Renal pelvis (tissue), 1 donor: ENCODE measurements at regions not wholly inside any gene's neighbourhood (a gene's known extent, or its start where the extent isn't known, plus 50 kb on each side); places are given as distances from the start of the nearest gene placed in this dataset.
"Not testable (repeated sequence)": the region's sequence is repeated elsewhere in the genome, so short reads cannot be mapped to it uniquely, and the experiment has no call there.

ENCODE experiments used
- DNase-seq: peaks from one replicate; pipeline ENCODE4 v3.0.0-alpha.2; 2013

DNA sequence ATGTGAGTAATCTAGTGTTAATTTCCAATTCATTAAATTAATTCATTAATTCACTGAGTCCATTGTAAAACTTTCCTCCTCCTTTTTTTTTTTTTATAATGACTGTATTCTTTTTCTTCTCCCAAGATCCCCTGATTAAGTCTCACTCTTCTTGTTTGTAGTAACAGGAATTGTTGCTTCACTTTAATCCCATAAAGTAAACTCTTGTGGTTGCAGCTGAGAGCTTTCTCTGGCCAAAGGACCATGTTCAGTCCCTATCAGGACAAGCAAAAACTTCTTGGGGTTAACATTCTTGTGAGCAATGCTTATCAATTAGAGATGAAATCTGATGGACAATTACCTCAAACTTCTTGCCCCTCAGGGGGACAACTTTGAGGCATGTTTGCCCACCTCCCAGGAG lies 400.2 kb upstream of the SPHKAP start:
- no peak for DNase-seq

DNA sequence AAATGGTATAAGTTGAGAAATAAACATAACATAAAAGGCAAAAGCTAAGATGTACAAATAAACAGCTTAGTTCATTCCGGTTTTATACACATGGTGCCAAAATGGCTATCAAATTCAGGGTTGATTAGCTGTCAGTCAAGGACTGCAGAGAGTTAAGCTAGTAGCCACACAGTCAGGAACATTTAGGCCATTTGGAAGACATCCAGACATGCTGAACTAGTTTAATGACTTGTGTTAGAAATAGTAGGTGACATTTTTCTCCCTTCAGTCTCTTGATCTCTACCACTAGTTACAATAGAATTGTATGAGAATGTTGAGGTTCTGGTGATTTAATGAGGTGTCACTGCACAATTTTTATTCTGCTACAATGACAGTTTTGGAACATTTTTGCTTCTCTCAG lies 394.4 kb upstream of the SPHKAP start:
- no peak for DNase-seq

DNA sequence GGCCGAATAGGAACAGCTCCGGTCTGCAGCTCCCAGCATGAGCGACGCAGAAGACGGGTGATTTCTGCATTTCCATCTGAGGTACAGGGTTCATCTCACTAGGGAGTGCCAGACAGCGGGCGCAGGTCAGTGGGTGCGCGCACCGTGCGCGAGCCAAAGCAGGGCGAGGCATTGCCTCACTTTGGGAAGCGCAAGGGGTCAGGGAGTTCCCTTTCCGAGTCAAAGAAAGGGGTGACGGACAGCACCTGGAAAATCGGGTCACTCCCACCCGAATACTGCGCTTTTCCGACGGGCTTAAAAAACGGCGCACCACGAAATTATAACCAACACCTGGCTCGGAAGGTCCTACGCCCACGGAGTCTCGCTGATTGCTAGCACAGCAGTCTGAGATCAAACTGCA lies 386.8 kb upstream of the SPHKAP start:
- not testable (repeated sequence) for DNase-seq

DNA sequence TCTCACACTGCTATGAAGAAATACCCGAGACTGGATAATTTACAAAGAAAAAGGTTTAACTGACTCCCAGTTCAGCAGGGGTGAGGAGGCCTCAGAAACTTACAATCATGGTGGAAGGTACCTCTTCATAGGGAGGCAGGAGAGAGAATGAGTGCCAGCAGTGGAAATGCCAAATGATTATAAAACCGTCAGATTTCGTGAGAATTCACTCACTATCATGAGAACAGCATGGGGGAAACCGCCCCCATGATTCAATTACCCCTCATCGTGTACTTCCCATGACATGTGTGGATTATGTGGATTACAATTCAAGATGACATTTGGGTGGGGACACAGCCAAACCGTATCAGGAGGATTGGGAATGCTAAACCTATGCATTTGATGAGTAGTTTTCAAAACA lies 380.3 kb upstream of the SPHKAP start:
- DNase-seq = no peak

DNA sequence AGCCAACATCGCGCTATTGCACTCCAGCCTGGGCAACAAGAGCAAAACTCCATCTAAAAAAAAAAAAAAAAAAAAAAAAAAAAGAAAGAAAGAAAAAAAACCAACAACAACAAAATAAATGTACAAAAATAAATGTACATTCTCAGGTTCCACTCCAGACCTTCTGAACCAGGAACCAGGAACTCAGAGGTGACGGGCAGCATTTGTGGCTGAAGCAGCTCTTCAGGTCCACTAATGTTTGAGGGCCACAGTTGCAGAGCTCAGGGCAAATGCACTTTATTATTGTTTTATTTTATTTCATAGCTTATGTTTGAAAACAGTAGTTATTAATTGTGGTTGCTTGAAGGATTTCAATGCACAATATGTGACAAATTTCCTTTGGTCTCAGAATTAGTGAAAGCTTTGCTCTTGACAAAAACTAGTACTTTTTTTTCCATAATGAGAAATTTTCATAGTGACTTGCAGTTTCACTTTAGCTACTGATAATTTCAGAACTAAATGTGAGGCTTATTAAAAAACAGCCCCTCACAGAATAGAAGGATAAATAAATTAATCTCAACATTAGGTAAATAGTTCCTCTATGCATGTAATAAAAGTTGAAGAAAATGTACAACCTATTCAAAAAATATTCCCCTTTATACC lies 378.4 kb upstream of the SPHKAP start:
- no peak for DNase-seq

DNA sequence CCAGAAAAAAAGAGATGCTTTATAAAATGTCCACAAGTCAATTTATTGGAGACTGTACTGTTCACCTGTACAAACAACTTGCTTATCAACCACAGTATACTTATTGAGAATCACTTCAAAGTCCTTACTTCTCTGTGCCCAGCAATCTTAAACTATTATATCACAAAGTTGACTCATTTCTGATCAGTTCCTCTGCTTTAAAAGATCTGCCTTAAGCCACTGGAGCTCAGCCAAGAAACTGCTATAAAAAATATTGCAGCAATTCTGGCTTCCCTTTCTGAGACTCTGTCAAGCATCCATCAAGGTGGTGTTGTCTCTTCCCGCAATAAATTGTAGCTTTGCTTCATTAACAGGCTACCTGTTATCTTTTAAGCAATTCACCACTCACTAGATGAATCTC lies 375.2 kb upstream of the SPHKAP start:
- DNase-seq = no peak

DNA sequence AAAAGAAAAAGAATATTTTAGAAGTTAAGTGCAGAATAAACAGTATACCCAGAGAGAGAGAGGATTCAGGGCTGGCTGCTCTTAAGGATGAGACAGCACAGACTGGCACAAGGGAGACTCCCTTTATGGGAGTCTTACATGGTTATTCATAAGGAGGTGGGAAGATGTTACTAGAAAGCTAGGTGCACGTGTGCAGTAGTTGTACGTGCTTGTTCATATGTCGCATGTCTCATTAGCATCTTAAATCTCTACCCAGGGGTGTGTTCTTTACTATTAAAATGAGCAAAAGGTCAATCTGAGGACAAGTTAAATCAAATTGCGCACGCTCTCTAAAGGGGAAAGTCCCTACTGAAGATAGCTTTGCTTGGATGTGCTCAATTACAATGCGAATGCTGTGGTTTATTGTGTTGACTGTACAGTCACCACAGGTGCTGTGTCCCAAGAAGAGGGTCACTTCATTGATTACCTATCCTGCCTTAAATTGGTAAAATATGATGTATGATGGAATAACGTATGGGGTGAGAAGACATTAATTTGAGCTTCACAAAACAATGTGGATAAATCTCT lies 368.0 kb upstream of the SPHKAP start:
- DNase-seq = no peak

DNA sequence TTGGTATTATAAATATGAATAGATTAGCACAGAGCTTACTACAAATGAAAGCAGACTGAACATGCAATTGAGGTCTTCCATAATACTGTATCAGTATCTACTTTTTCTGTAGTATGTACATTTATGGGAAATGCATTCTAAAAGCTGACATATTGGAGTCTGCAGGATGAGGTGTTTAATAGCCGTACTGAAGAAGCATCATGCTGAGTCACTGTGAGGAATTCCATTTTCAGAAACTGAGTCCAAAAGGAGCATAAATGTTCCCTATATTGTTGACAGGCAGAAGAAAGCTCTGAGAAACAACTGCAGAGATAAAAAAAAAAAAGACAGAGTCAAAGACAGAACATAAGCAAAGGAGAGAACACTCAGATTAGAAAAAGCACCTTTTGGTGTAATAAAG lies 366.7 kb upstream of the SPHKAP start:
- no peak for DNase-seq

DNA sequence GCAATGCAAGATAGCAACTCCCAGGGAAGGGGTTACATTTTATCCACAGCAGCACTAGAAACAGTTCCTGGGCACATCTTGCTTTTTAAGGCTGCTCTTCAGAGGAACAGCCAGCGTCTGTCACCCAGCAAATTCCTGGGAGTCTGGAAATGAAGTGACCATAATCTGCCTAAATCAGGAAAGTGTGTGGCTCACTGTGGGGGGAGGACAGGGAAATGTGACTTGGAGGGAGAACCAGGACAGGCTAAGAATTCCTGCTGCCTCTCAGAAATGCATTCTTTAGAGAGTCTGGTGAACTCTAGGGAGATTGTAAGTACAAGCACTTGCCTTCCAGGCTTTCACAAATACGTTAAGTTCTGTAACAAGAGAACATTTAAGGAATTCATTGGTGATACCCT lies 364.3 kb upstream of the SPHKAP start:
- DNase-seq = no peak

DNA sequence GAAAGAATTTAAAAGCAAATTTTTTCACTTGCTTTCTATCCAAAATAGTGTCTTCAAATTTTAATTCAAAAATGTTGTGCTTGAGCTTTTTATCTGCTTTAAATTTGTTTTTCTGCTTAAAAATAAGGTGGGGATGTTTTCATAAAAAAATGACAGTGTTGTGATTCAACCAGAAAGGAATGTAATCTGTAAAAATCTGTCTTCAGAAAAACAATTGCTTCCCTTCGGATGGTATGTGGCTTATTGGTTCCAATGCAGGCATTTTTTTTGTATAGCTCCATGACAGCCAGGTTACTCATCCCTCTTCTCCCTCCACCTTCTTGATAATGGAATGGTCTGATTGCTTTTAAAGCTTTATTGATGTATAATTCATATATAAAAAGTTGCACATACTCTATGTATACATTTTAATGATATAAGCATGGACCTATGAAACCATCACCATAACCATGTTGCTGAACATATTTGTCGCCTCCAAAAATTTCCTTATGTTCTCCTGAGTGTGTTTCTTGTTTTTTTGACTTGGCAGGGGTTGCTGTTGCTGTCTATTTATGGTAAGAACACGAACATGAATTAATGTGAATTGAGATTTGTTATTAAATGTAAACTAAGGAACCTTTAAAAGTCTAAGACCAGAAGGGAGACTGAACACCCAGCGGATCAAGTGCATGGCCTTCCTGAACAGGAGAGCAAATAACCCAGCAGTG lies 363.7 kb upstream of the SPHKAP start:
- no peak for DNase-seq

DNA sequence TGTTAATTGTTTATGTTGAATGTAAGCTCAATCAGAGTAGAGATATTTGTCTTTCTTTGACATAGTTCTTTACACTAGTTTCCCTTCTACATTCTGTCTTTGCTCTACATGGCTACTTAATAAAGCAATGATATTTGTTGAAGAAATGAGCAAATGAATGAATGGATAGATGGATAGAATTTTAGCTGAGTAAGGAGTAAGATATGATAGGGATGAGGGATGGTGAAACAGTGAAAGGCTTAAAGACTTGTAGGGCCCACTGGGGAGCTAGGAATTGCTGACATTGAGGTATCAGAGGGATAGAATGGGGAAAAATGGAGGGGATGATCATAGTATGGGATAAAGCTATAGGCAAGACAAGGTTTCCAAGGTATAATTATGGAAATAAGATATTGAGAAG lies 361.6 kb upstream of the SPHKAP start:
- no peak for DNase-seq

DNA sequence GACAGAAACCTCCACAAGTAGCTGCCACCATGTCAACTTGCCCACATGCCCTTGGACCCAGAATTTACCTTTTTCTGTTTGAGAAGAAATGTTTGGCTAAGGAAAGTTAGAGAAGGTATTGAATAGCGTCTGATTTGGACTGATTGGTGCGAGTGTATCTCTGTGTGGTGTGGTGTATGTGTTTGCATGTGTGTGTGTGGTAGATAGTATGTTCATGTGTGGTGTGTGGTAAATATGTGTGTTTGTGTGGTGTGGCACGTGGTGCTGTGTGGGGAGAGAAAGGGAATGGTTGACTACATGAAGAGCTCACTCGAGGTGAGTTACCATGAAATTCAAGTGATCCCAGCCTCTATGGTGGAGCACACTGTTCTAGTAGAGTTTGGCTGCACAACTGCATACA lies 360.8 kb upstream of the SPHKAP start:
- DNase-seq = no peak

DNA sequence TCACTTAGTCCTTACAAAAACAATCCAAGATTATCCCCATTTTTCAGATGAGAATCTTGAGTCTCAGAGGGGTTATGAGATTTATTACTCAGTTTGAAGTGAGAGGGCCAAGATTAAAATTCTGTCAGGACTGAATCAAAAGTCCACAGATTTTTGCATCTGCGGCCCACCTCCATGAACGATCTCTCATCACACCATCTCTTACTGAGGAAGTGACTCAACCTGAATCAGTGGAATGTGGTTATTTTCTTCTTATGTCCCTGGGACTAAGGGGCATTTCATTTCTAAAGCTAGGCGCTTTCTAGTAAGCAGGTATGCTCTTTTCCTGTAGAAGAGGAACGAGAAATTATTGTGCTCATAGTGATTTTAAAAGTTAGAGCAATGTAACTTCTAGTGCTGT lies 360.3 kb upstream of the SPHKAP start:
- DNase-seq = no peak

DNA sequence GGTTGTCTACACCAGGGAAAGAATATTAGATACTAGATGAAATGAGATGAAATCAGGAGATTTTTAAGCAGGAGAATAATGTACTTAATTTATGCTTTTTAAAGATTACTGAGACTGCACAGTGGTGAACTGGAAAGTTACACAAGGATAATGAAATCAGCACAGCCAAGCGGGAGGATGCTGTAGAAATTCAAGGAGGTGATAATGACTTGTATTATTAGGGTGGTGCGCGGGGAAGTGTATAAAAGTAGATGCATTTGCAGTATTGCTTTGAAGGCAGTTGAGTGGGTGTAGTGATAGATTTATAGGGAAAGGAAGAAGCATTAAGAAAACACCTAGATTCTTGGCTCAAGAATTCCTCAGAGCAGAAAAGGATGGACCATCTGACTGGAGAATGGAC lies 359.5 kb upstream of the SPHKAP start:
- no peak for DNase-seq

DNA sequence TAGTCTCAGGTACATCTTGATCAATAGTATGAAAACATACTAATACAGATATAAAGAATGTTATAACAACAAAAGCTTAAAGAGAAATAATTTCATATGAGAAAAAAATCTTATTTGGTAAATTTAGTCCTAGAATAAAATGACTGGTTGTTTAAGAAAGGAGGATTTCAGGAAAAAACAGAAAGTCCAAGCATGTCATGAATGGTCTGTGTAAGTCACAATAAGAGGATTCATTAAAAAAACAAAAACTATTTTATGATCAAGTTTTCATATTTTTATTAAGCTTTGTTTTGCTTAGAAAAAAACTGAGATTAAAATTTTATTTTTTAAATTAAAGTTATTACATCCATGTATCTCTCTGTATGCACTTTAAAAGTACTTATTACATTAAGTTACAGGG lies 353.9 kb upstream of the SPHKAP start:
- DNase-seq = no peak

DNA sequence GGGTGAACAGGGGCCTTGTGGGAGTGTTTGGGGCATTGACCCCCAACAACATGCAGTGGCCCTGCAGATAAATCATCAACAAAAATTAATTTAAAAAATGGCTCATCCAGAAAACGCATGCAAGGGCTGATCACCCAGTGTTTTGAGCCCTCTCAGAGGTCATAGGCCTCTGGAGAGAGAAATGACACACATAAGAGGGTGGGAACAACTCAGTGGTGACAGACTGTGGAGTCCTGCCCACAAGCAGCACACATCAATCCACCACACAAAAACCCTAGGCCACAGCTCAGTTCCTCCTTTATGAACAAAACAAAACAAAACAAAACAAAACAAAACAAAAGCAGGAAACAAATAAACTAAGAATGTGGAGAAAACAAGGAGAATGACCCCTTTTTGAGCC lies 351.7 kb upstream of the SPHKAP start:
- DNase-seq = no peak

DNA sequence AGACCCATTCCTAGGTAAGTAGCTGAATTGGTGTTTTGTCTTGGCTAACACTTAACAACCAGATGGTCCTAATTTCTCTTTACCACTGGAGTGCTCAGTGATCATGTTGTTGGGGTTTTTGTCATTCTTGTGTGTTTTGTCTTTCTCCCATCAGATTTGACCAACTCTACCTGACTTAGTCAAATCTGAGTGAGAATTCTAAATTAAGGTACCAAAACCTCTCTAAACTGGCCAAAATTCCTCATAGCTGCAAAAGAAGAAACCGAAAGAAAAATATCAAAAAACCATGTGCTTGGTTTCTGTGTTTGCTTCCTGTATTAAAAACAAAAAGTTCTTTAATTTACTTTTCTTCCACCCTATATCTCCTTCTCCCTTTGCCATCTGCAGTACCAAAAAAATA lies 350.7 kb upstream of the SPHKAP start:
- DNase-seq = no peak

DNA sequence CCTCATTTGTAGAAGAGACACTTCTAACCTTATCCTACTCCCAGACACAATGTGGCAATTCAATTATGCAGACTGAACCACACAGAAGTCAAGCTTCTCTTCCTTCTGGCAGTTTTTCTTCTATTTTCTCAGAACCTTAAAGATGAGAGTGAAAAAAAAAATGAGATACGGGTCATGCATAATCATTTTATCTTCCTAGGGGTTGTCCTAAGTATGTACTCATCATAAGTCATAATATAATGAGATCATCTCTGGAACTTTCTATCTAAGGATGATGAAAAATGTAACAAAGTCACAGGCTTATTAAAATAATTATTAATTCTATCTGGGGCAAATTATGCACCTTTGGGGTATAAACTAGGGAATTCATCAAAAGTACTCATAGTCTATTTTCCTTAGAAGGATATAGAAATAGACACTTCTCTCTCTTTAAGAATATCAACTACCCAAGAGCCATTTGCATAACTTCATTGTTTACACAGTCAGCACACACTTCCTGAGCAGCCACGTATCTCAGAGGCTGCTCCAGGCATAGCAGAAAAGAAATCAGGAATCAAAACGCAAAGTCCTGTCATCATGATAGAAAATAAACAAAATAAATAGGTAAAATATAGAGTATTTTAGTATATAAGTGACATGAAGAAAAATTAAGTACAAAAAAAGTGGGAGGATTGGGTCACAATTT lies 345.9 kb upstream of the SPHKAP start:
- no peak for DNase-seq

DNA sequence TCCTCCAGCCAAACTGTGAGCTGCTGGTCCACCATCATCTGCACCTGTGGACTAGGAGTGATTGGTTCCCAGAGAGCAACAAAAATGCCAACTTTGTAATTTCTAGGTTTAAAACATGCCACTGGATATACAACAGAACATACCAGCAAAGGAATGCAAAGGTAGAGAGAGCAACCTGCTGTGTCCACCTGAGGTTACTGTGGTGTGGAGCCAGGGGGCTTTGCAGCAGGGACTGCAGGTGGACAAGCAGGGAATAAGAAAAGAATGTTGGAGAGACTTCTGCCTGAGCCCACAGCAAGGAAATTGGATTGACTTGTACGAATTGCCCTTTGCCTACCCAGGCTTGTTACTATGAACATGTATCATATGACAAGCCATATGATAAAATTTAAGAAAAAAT lies 345.2 kb upstream of the SPHKAP start:
- DNase-seq = no peak

DNA sequence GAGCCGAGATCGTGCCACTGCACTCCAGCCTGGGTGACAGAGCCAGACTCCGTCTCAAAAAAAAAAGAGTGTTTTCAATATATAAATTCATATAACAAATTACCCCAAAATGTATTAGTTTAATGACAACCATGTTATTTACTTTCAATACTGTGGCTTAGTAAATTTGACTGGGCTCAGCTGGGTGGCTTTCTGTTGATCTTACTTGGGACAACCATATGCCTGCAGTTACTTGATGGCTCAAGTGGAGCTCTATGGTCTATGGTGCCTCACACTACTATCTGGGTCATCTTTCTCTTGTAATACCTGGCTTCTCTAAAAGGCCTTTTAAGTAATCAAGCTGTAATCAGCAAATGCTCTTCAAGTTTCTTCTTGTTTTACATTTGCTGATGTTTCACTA lies 341.5 kb upstream of the SPHKAP start:
- no peak for DNase-seq

DNA sequence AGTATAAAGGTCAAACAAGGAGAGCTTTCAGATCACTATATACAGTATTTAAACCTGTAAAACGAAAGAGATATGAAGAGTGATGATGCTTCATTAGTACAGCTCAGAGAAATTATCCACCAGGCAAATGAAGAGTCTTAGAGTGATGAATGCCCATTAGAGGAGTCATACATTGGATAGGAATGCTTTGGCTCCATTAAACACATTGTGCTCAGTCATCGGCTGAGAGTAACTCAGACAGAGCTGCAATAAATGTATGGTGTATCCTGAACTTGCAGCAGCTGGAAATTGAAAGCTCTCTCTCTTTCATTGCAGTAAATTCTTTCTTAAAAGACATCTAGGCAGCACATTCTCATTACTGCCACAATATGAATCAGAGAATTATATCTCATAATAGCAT lies 340.8 kb upstream of the SPHKAP start:
- DNase-seq = no peak

DNA sequence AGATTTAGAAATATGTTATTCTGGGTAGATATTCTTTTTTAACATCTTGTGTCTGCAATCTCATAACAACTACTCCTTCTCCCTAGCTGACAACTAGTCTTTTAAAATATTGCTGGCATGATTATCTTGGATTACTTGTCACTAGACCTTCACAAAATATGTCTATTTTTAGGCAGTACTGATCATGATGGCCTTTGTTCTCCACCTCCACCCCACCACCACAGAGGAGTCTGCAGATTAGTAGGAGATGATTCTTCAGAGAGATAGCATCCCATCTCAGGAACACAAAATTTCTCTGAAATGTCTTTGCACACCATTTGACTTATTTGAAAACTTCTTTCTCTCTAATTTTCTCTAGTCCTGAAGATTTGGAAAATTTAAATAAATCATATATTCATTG lies 338.1 kb upstream of the SPHKAP start:
- DNase-seq = no peak

DNA sequence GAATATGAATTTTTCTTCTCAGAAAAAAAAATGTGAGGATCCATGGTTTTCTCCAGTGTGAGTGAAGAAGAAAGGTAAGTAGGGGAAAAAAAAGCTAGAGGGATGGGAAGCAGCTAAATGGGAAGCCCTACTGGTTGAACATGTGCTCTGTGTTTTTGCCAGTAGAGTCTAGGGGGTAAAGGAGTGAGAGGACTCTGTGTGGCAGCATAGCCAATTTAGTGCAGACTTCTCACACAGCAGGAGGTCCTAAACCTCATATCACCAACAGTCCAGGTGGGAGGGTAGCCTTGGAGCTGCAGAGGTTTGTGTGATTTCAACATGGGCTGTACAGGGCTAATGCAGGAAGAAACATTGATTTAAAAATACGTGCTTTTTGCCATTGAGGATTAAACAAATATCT lies 334.5 kb upstream of the SPHKAP start:
- DNase-seq = no peak
